ENCODE measurements at regions not wholly inside any gene's neighbourhood (a gene's known extent, or its start where the extent isn't known, plus 50 kb on each side); places are given as distances from the start of the nearest gene placed in this dataset.

DNA sequence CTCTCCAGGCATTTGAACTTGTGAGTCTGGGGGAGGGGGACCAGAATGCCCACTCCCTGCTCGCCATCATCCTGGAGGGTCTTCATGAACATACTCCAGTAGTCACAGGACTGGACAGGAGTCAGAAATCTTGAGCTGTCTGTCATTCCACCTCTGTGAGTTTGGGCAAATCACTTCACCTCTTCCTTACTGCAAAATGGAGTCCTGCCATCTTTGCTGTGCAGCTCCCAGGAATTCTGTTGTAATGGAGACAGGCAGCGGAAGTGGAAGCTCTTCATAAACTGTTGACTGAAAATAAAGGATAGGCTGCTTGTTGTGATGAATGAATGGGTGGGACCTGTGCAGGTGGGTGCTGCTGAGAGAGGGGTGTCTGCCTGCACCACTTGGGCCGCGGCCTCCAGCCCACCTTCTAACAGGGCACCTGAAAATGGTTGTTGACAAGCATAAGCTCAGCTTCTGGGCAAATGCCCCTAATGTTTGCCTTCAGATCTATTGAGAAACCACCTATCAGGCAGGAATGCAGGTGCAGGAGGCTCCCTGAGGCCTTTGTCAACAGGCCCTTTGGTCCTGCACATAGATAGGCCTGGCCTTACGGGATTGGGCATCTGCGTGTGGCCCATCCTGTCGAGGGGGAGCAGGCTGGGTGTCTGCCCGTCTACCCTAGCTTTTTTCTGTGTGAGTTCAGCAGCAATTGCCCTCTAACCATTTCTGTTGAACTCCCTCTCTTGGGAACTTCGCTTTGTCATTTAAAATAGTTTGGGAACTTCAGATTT is 321.0 kb downstream of the RPS6KC1 start:
- no peak for DNase-seq (ENCODE audit: low read depth in 2 of 3, low spot score in 2 of 3)

DNA sequence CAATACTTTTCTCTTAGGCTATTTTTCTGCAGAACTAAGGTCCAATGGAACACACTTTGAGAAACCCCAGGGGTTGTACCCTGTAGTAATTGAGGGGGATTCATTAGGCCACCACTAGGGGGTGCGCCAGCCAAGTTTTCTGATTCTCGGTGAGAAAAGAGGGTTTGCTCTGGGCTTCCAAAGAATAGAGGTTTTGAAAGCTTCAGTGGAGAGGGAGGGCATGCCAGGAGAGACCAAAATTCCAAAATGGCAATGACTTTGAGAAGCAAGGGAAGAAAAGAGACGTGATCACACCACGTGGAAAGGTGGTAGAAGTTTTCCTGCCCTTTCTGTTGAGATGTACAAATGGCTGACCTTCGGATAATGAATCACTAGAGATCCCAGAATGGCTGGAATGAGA is 323.3 kb downstream of the RPS6KC1 start:
- peak in 2 of 3 donors; percentile 18 to 72 for DNase-seq (ENCODE audit: low read depth in 2 of 3, low spot score in 2 of 3)

GRCh38 chr1:213375002-213375401 is 324.0 kb downstream of the RPS6KC1 start:
- no peak for DNase-seq (ENCODE audit: low read depth in 2 of 3, low spot score in 2 of 3)

DNA sequence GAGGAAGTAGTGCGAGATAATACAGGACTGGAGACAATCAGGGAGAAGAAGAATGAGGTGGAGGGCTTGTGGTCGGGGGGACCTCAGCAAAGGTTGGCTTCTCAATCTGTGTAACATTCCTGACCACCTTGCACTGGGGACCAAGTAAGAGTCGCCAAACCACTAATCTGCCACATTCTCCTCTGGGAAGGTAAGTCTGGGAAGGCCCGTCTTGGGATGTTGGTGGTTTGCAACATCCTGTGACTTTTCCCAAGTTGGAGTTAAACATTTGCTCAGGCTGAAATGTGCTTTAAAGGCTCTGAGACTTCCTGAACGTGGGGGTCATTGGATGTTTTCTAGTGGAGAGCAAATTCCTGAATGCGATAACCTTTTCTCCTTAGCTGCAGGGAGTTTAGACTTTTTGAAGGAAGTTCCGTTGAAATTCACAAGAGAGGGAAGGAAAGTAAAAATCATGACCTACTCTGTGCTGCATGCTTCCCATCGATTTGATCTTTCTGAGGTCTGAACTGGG is 325.9 kb downstream of the RPS6KC1 start:
- no peak for DNase-seq (ENCODE audit: low read depth in 2 of 3, low spot score in 2 of 3)

DNA sequence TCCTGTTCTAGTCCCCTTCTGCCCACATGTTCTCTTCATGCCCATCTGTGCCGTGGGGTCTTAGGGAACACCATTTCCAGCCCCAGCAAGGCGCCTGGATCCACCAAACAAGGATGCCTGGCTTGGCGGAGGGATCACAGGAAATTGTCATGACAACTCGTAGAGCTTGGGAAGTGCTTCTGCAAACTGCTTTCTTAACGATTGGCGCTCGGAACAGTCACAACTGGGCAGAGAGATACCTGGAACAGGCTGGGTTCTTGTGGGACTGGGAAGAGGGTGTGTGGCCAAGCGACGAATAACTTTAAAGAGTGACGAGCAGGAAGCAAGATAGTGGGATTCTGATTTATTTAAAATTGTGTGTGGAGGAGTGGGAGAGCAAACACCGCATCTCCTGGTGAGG is 329.8 kb downstream of the RPS6KC1 start:
- DNase-seq (ENCODE audit: low read depth in 2 of 3, low spot score in 2 of 3) = no peak

DNA sequence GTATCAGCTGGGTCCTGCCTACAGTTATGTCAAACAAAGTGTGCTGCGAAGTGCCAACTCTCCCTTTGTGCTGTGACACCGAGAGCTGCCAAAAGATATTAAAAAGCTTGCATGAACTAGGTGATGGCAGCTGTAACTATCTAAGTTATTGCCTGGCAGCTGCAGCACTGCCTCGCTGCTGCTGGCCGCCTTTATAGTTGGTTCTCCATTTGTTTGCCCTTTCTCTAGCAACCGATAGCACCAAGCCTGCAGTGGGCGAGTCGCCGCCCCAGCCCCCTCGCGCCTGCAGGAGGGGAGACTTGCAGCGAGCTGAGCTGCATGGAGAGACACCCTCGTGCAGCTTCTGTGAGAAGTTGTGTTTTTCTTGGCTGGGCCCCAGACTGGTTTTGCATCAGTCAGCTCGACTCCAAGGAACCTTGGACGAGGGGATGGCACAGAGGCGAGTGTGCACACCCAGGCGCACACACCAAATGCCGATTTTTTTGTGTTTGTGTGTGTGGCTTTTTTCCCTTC is 330.6 kb downstream of the RPS6KC1 start:
- DNase-seq (ENCODE audit: low read depth in 2 of 3, low spot score in 2 of 3) = no peak

DNA sequence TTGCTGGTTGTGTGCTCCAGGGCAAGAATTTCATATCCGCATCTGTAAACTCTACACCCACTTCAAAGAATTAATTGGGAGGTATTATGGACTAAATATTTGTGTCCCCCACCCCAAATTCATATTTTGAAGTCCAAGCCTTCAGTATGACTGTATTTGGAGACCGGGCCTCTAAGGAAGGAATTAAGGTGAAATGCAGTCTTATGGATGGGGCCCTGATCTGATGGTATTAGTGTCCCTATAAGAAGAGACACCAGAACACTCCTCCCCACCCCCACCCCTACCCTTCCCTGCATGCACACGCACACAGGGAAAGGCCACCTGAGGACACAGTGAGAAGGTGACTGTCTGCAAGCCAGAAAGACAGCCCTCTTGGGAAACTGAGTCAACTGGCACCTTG is 332.4 kb downstream of the RPS6KC1 start:
- DNase-seq (ENCODE audit: low read depth in 2 of 3, low spot score in 2 of 3) = no peak

DNA sequence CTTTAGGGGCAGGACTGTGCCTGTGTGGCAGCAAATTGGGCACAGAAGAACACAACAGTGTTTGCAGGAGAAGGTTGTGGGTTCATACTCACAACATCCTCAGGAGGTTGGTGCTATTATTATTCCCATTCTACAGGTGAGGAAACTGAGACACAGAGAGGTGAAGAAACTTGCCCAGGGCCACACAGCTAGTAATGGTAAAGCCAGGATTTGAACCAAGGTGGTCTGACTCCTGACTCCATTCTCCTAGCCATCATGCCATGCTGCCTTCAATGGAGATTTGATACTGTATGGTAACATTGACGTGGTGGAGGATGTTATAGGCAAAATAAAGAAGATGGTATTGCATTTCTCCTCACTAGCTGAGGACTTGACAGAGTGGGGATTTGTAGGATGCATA is 334.2 kb downstream of the RPS6KC1 start:
- DNase-seq (ENCODE audit: low read depth in 2 of 3, low spot score in 2 of 3) = no peak

- no peak for DNase-seq (ENCODE audit: low read depth in 2 of 3, low spot score in 2 of 3)
Measured at GRCh38 chr1:213385806-213386324, 334.8 kb downstream of the RPS6KC1 start.

GRCh38 chr1:213387380-213388015 is 336.5 kb downstream of the RPS6KC1 start:
- no peak for DNase-seq (ENCODE audit: low read depth in 2 of 3, low spot score in 2 of 3)

GRCh38 chr1:213388199-213388598 is 337.2 kb downstream of the RPS6KC1 start:
- DNase-seq (ENCODE audit: low read depth in 2 of 3, low spot score in 2 of 3) = no peak

GRCh38 chr1:213389061-213389581 is 338.1 kb downstream of the RPS6KC1 start:
- no peak for DNase-seq (ENCODE audit: low read depth in 2 of 3, low spot score in 2 of 3)

DNA sequence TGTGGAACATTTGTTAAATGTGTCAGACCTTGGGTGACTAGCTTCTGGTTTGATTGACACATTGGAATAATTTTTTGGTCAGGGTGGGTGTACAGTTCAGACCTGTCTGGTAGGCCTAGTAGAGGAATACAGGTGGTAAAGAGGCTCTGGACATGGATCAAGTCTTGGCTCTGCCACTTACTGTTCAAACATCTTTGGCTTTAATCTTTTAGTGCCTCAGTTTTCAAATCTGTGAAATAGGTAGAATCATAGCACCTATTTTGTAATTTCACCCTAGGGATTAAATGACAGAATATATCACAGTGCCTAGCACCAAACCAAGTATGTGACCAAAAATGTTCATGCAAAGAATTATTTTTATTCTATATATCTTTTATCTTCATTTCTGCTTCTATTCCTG is 340.4 kb downstream of the RPS6KC1 start:
- no peak for DNase-seq (ENCODE audit: low read depth in 2 of 3, low spot score in 2 of 3)

GRCh38 chr1:213393860-213394259 is 342.8 kb downstream of the RPS6KC1 start:
- no peak for DNase-seq (ENCODE audit: low read depth in 2 of 3, low spot score in 2 of 3)

DNA sequence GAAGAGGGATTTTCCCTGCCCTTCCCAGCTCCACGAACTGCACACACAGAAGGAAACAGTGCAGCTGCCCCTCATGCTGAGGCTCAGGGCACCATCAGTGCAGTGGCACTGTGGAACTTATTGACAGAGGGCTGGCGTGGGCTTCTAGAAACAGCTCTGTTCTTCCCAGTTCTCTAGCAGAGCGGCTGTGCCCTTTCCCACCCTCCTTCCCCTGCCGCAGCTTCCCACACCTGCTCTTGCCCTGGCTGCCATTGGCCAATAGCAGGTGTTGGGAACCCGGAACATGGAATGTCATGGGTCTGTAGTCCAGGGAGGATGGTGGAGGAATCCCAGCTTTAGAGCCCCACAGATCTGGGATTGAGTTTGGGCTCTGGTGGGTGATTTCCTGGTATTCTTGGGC is 343.8 kb downstream of the RPS6KC1 start:
- no peak for DNase-seq (ENCODE audit: low read depth in 2 of 3, low spot score in 2 of 3)

DNA sequence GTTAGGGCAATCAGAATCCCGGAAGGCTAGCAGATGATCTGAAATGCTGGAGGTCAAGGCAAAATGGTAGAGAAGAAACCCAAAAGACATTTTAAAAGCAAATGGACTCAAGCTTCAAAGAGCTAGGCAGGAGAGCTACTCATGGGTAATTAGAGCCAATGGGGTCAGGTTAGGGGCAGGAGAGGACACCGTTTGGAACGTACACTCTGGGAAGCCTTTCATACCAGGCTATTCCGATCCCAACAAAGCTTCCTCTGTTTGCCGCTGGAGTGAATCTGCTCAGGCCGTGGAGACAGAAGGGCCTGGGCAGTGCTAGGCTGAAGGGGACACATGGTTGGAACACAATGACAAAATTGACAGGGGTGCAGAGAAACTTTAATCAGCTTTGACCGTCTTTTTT is 346.6 kb downstream of the RPS6KC1 start:
- DNase-seq (ENCODE audit: low read depth in 2 of 3, low spot score in 2 of 3) = no peak

DNA sequence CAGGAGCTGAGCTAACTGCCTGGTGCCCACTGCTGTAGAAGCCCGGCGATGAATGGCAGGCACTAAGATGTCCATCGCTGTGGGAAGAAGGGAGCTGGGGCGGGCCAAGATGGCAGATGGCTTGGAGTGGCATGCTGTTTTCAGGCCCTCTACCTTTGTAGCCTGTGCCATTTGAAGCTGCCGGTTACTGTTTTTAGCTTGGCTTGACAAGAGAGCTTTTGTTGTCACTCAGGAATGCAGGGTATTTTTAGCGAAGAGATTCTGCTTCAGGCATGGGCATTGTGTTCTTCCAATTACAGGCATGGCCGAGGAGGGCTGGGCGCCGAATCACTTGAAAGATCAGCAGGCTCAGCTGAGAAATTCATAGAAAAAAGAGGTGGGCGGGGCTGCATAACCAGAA is 348.7 kb downstream of the RPS6KC1 start:
- no peak for DNase-seq (ENCODE audit: low read depth in 2 of 3, low spot score in 2 of 3)

DNA sequence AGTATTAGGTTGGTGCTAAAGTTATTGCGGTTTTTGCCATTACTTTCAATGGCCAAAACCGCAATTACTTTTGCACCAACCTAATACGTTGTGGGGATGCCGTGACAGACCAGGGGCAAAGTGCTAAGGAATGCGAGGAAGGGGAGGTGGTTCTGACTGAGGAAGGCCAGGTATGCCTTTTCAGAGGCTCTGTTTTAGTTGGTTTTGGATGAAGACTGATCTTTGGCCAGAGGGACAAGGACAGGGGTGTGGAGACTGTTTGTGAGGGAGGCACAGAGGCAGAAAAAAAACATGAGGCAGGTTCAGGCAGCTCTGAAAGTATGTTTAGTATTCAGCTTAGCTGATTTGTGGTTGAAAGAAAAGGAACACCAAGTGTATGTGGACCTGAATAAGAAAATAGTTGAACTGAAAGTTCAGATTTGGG is 358.2 kb downstream of the RPS6KC1 start:
- no peak for DNase-seq (ENCODE audit: low read depth in 2 of 3, low spot score in 2 of 3)

DNA sequence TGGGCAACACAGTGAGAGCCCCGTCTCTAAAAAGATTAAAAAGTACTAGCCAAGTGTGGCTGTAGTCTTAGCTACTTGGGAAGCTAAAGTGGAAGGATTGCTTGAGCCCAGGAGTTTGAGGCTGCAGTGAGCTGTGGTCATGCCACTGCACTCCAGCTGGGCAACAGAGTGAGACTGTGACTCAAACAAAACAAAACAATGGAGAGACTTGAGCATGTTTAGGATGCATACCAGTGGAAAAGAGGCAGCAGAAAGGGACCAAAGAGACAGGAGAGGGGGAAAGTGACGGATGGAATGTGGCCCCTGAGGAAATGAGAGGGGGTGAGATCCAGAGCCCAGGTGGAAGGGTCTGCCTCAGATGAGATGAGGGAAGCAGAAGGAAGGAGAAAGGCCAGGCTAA is 358.9 kb downstream of the RPS6KC1 start:
- no peak for DNase-seq (ENCODE audit: low read depth in 2 of 3, low spot score in 2 of 3)

DNA sequence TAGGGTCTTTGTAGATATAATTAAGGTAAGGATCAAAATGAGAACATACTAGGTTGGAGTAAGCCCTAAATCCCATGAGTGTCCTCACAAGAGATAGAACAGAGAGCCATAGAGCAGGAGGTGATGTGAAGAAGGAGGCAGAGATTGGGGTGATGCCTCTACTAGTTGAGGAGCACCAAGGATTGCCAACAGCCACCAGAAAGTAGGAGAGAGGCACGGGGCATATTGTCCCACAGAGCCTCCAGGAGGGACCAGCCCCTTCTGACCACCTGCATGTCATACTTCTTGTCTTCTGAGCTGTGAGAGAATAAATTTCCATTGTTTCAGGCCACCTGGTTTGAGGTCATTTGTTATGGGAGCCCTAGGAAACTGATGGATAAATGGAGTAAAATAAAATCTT is 363.3 kb downstream of the RPS6KC1 start:
- DNase-seq (ENCODE audit: low read depth in 2 of 3, low spot score in 2 of 3) = no peak

DNA sequence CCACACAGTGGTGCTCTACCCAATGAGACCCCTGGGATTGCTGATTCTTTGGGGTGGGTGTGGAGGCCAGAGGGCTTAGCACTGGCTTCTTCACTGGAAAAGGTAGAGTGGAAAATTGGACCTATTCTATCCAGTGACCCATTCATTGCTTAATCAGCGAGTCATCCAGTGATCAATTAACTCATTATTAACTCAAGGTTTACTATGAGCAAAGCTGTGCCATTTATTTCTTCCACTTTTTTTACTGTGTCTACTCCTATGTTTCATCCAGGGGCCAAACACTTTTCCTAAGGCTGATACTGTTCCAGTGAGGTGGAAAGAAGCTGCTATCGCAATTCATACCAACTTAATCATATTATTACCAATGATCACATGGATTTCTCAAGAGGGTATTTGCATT is 363.9 kb downstream of the RPS6KC1 start:
- DNase-seq (ENCODE audit: low read depth in 2 of 3, low spot score in 2 of 3) = no peak
